Glutamatergic neuron (in vitro differentiated cells): ENCODE measurements at regions not wholly inside any gene's neighbourhood (a gene's known extent, or its start where the extent isn't known, plus 50 kb on each side); places are given as distances from the start of the nearest gene placed in this dataset.

ENCODE experiments used
- DNase-seq: peaks from one replicate; pipeline ENCODE4 v3.0.0; 2022
- H3K27ac Mint-ChIP-seq: one replicate; pipeline ENCODE4 v1.8.0; 2020; ENCODE audit warnings: mild to moderate bottlenecking, mixed read lengths, inconsistent platforms; ENCODE audit not compliant: unreplicated experiment
- H3K27me3 Mint-ChIP-seq: one replicate; pipeline ENCODE4 v1.8.0; 2020; ENCODE audit warnings: mild to moderate bottlenecking, moderate library complexity, mixed read lengths, inconsistent platforms; ENCODE audit not compliant: unreplicated experiment
- H3K36me3 Mint-ChIP-seq: one replicate; pipeline ENCODE4 v1.8.0; 2020; ENCODE audit warnings: mild to moderate bottlenecking, mixed read lengths, inconsistent platforms; ENCODE audit not compliant: unreplicated experiment
- H3K4me1 Mint-ChIP-seq: one replicate; pipeline ENCODE4 v1.8.0; 2020; ENCODE audit warnings: mild to moderate bottlenecking, low read depth, mixed read lengths, inconsistent platforms; ENCODE audit not compliant: unreplicated experiment
- H3K4me3 Mint-ChIP-seq: one replicate; pipeline ENCODE4 v1.8.0; 2020; ENCODE audit warnings: mild to moderate bottlenecking, mixed read lengths, inconsistent platforms; ENCODE audit not compliant: unreplicated experiment
- H3K9me3 Mint-ChIP-seq: one replicate; pipeline ENCODE4 v1.8.0; 2020; ENCODE audit warnings: mild to moderate bottlenecking, moderate library complexity, mixed read lengths, inconsistent platforms; ENCODE audit not compliant: unreplicated experiment
- TF ChIP-seq, protein P1 (sequence below): fragments of 200-600 bp; sonication (generic); IDR thresholded peaks from one replicate; pipeline ENCODE4 v1.5.0; 2021; ENCODE audit not compliant: partially characterized antibody, unreplicated experiment

DNA sequence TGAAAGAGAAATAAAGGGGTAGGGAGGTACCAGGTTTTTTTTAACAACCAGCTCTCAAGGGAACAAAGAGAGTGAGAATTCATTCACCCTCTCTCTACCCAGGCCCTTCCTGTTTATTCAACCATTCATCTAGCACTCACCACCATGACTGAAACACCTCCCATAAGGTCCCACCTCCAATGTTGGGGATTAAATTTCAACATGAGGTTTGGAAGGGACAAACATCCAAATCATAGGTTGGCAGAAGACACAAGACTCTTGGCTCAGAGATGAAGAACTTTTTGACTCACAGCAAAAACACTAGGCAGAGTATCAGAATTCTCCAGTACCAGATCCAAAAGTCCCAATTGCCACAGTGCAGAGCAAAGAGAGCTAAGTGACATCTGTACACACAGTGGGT is 186.3 kb downstream of the EDN1 start:
- Mint-ChIP-seq H3K9me3 (peaks cover 2% of the 10 kb centered on the region), H3K36me3 (no peaks in the 10 kb centered on the region), H3K27ac (no peak overlapping the region), H3K4me3 (no peak overlapping the region), H3K4me1 (peaks cover 14% of the 10 kb centered on the region), H3K27me3 (no peaks in the 10 kb centered on the region)
- no peak for DNase-seq
- TF ChIP-seq, protein P1, sequence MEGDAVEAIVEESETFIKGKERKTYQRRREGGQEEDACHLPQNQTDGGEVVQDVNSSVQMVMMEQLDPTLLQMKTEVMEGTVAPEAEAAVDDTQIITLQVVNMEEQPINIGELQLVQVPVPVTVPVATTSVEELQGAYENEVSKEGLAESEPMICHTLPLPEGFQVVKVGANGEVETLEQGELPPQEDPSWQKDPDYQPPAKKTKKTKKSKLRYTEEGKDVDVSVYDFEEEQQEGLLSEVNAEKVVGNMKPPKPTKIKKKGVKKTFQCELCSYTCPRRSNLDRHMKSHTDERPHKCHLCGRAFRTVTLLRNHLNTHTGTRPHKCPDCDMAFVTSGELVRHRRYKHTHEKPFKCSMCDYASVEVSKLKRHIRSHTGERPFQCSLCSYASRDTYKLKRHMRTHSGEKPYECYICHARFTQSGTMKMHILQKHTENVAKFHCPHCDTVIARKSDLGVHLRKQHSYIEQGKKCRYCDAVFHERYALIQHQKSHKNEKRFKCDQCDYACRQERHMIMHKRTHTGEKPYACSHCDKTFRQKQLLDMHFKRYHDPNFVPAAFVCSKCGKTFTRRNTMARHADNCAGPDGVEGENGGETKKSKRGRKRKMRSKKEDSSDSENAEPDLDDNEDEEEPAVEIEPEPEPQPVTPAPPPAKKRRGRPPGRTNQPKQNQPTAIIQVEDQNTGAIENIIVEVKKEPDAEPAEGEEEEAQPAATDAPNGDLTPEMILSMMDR: no peak

DNA sequence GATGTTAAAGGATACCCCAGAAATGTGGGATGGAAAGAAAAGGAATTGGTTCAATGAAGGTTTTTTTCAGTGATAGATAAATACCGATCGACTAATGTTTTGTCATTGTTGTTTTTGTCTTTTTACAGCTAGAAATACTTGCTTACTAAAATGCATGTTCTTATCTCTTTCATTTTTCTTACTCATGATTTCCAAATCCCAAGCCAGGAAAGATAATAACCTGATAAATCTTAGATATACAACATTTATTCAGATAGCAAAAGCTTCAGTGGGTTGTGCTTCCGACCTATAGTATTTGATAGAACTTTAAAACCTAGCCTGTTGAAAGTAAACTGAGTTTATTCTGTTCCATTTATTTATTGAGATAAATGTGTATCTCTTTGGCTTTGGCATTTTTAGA is 187.5 kb downstream of the EDN1 start:
- Mint-ChIP-seq H3K27me3 (no peaks in the 10 kb centered on the region), H3K27ac (no peak overlapping the region), H3K36me3 (no peaks in the 10 kb centered on the region), H3K4me1 (peaks cover 16% of the 10 kb centered on the region), H3K9me3 (peaks cover 5% of the 10 kb centered on the region), H3K4me3 (no peak overlapping the region)
- TF ChIP-seq, protein P1: no peak
- no peak for DNase-seq

DNA sequence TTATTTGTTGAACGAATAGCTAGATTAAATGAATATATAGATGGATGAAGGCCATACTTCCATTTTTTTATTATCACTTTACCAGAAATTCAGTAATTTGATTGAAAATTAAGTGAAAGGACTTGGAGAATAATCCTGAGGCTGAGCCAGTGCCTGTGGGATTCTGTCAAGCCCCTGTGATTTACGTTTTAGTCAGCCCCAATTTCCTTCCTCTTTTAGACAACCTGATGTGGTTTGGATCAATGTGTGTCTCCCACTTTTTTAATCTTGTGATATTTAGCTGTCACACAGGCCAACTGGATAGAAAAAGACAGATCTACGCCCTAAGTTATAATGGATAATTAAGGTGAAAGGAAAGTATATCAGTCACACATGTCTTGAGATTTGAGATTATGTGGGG is 188.8 kb downstream of the EDN1 start:
- Mint-ChIP-seq H3K9me3 (peaks cover 5% of the 10 kb centered on the region), H3K4me3 (no peak overlapping the region), H3K4me1 (peaks cover 16% of the 10 kb centered on the region), H3K27me3 (no peaks in the 10 kb centered on the region), H3K36me3 (no peaks in the 10 kb centered on the region), H3K27ac (no peak overlapping the region)
- no peak for DNase-seq
- TF ChIP-seq, protein P1: no peak

DNA sequence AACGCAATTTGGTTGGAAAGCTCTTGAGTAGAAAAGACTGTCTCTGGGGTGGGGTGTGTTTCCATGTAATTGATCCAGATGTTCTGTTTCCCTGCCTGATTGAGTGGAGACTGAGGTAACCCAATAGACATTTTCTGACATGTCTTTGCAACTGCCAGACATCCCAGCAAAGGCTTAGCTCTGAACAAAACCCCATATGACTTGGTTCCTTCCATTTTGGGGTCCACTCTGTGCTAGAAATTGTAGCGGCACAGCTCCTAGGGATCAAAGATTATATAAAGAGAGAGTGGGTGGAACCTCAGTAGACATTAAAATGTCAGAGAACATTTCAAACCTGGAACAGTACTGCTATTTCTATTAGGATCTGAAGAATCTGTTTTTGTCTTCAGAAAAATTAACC is 189.3 kb downstream of the EDN1 start:
- Mint-ChIP-seq H3K27ac (no peak overlapping the region), H3K27me3 (no peaks in the 10 kb centered on the region), H3K4me1 (peaks cover 16% of the 10 kb centered on the region), H3K36me3 (no peaks in the 10 kb centered on the region), H3K4me3 (no peak overlapping the region), H3K9me3 (peaks cover 5% of the 10 kb centered on the region)
- DNase-seq: no peak
- TF ChIP-seq, protein P1: no peak

DNA sequence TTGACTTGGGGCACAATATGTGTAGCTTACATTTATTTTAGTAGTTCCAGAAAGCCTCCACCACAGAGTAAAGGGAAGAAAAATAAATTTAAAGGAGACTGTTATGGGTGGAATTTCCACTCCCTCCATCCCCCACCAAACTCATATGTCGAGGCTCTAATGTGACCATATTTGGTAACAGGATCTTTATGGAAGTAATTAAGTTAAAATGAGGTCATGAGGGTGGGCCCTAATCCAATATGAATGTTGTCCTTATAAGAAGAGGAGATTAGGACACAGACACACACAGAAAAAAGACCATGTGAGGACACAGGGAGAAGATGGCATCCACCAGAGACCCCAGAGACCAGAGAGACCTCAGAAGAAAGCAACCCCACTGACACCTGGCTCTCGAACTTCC is 189.7 kb downstream of the EDN1 start:
- no peak overlapping the region for H3K27ac Mint-ChIP-seq
- peaks cover 16% of the 10 kb centered on the region for H3K4me1 Mint-ChIP-seq
- no peaks in the 10 kb centered on the region for H3K27me3 Mint-ChIP-seq
- no peak for DNase-seq
- TF ChIP-seq, protein P1: no peak
- peaks cover 5% of the 10 kb centered on the region for H3K9me3 Mint-ChIP-seq
- no peaks in the 10 kb centered on the region for H3K36me3 Mint-ChIP-seq
- no peak overlapping the region for H3K4me3 Mint-ChIP-seq
